GM23338 (cell line): ENCODE measurements at regions not wholly inside any gene's neighbourhood (a gene's known extent, or its start where the extent isn't known, plus 50 kb on each side); places are given as distances from the start of the nearest gene placed in this dataset.

ENCODE experiments used
- CTCF ChIP-seq, 2 experiments: fragments of 200-600 bp in 1 of 2; sonication (generic) in 1 of 2; conservative IDR thresholded peaks; 2 replicates each; pipeline versions ENCODE4 v1.5.1 to v1.6.1; 2016 to 2017; ENCODE audit warnings: antibody characterized with exemption in 2 of 2, low read depth in 2 of 2, mild to moderate bottlenecking in 2 of 2, moderate library complexity in 1 of 2
- EZH2 ChIP-seq: fragments of 200-600 bp; sonication (generic); IDR thresholded peaks from one replicate; pipeline ENCODE4 v1.8.0; 2017; ENCODE audit warnings: antibody characterized with exemption, mild to moderate bottlenecking, low read depth; ENCODE audit not compliant: unreplicated experiment
- POLR2AphosphoS5 ChIP-seq: IDR thresholded peaks from 2 replicates; pipeline ENCODE4 v1.6.1; 2016; ENCODE audit warnings: antibody characterized with exemption, low read depth
- TF ChIP-seq, protein P1 (sequence below): IDR thresholded peaks from one replicate; pipeline ENCODE4 v1.6.1; 2018; ENCODE audit warnings: antibody characterized with exemption; ENCODE audit not compliant: unreplicated experiment

- no peak for TF ChIP-seq CTCF (conservative IDR thresholded peaks at IDR 0.05; ENCODE audit: low read depth in 2 of 2)
- no peak for TF ChIP-seq POLR2AphosphoS5
- TF ChIP-seq EZH2 = no peak
- TF ChIP-seq, protein P1, sequence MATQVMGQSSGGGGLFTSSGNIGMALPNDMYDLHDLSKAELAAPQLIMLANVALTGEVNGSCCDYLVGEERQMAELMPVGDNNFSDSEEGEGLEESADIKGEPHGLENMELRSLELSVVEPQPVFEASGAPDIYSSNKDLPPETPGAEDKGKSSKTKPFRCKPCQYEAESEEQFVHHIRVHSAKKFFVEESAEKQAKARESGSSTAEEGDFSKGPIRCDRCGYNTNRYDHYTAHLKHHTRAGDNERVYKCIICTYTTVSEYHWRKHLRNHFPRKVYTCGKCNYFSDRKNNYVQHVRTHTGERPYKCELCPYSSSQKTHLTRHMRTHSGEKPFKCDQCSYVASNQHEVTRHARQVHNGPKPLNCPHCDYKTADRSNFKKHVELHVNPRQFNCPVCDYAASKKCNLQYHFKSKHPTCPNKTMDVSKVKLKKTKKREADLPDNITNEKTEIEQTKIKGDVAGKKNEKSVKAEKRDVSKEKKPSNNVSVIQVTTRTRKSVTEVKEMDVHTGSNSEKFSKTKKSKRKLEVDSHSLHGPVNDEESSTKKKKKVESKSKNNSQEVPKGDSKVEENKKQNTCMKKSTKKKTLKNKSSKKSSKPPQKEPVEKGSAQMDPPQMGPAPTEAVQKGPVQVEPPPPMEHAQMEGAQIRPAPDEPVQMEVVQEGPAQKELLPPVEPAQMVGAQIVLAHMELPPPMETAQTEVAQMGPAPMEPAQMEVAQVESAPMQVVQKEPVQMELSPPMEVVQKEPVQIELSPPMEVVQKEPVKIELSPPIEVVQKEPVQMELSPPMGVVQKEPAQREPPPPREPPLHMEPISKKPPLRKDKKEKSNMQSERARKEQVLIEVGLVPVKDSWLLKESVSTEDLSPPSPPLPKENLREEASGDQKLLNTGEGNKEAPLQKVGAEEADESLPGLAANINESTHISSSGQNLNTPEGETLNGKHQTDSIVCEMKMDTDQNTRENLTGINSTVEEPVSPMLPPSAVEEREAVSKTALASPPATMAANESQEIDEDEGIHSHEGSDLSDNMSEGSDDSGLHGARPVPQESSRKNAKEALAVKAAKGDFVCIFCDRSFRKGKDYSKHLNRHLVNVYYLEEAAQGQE = no peak
Observed at GRCh38 chr6:72552938-72553337, 68.9 kb upstream of the KCNQ5 start.
